Neural crest cell (in vitro differentiated cells): ENCODE measurements at regions not wholly inside any gene's neighbourhood (a gene's known extent, or its start where the extent isn't known, plus 50 kb on each side); places are given as distances from the start of the nearest gene placed in this dataset.
A peak's percentile ranks its signal among the peaks of the same experiment; 100 is the strongest.

Experiments used
- DNase-seq: peaks from one replicate; pipeline ENCODE4 v3.0.0; 2021; ENCODE audit warnings: low read depth, mixed read lengths, low spot score
- H3K27ac Mint-ChIP-seq: one replicate; pipeline ENCODE4 v1.8.0; 2021; ENCODE audit warnings: mild to moderate bottlenecking, mixed read lengths; ENCODE audit not compliant: unreplicated experiment
- H3K27me3 Mint-ChIP-seq: 2 replicates; pipeline ENCODE4 v1.8.0; 2021; ENCODE audit warnings: low read depth, mild to moderate bottlenecking, mixed read lengths
- H3K36me3 Mint-ChIP-seq: 2 replicates; pipeline ENCODE4 v1.8.0; 2021; ENCODE audit warnings: low read depth, mild to moderate bottlenecking, mixed read lengths
- H3K4me1 Mint-ChIP-seq: 2 replicates; pipeline ENCODE4 v1.8.0; 2021; ENCODE audit warnings: mixed read lengths
- H3K4me3 Mint-ChIP-seq: one replicate; pipeline ENCODE4 v1.8.0; 2021; ENCODE audit warnings: mild to moderate bottlenecking, mixed read lengths
- H3K9me3 Mint-ChIP-seq: 2 replicates; pipeline ENCODE4 v1.8.0; 2021; ENCODE audit warnings: mixed read lengths
- TF ChIP-seq, protein P1 (sequence below): fragments of 200-600 bp; sonication (generic); conservative IDR thresholded peaks from 2 replicates; pipeline ENCODE4 v1.5.0; 2021; ENCODE audit warnings: antibody characterized with exemption, mild to moderate bottlenecking

DNA sequence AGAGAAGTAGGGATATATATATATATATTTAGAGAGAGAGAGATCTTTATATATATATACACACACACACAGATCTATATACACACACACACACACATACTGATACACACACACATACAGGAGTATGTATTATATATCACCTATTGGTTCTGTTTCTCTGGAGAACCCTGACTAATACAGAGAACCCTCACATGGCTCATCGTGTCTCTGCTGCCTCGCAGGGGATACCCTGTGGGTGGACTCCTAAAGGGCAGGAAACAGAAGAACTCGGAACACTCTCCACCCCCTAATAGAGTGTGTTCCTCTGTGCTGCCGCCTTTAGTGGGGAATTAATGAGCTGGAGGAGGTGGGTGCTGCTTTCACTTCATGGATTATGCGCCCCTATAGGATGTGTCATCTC, 86.6 kb downstream of the NPY start:
- Mint-ChIP-seq H3K9me3 (no peaks in the 10 kb centered on the region), H3K36me3 (no peaks in the 10 kb centered on the region), H3K27ac (no peak overlapping the region), H3K4me1 (peaks cover 13% of the 10 kb centered on the region), H3K4me3 (no peak overlapping the region), H3K27me3 (no peaks in the 10 kb centered on the region)
- TF ChIP-seq, protein P1, sequence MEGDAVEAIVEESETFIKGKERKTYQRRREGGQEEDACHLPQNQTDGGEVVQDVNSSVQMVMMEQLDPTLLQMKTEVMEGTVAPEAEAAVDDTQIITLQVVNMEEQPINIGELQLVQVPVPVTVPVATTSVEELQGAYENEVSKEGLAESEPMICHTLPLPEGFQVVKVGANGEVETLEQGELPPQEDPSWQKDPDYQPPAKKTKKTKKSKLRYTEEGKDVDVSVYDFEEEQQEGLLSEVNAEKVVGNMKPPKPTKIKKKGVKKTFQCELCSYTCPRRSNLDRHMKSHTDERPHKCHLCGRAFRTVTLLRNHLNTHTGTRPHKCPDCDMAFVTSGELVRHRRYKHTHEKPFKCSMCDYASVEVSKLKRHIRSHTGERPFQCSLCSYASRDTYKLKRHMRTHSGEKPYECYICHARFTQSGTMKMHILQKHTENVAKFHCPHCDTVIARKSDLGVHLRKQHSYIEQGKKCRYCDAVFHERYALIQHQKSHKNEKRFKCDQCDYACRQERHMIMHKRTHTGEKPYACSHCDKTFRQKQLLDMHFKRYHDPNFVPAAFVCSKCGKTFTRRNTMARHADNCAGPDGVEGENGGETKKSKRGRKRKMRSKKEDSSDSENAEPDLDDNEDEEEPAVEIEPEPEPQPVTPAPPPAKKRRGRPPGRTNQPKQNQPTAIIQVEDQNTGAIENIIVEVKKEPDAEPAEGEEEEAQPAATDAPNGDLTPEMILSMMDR, result no peak
- no peak for DNase-seq

DNA sequence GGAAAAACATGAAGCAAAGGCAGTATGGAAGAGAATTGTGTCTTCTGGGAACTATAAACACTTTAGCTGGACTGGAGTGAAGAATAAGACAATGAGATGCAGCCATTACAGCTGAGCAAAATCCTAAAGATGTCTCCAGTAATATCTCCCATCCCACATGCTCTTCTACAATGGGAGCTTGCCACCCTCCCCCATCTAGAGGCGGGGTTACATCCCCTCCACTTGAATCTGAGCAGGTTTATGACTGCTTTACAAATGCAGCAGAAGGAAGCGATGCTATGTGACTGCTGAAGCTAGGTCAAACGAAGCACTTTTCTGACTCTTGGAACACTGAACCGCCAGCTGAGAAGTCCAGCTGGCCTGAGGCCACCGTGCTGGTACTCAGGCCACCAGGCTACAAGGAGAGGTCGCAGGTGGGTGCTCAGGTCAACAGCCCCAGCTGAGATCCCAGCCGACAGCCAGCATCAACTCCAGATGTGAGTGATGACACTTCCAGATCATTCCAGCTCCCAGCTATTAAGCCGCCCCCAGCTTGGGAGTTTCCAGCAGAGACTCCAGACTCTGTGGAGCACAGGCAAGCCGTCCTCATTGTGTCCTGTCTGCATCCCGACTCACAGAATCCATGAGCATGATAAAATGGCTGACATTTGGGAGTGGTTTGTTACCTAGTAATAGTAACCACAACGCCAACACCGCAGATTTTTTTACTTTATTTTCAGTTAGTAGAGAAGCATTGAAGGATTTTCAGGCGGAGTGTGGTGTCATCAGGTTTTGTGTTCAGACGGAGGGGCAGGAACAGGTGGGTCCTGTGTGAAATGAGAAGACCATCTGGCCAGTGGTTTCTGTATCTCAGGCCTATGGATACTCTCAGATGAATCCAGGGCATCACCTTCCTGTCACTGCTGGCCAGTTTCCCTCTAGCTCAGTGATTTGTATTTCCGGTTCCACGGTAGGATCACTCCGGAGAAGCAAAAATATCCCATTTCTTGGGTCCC, 89.3 kb downstream of the NPY start:
- H3K4me1 Mint-ChIP-seq, result peaks cover 25% of the 10 kb centered on the region

DNA sequence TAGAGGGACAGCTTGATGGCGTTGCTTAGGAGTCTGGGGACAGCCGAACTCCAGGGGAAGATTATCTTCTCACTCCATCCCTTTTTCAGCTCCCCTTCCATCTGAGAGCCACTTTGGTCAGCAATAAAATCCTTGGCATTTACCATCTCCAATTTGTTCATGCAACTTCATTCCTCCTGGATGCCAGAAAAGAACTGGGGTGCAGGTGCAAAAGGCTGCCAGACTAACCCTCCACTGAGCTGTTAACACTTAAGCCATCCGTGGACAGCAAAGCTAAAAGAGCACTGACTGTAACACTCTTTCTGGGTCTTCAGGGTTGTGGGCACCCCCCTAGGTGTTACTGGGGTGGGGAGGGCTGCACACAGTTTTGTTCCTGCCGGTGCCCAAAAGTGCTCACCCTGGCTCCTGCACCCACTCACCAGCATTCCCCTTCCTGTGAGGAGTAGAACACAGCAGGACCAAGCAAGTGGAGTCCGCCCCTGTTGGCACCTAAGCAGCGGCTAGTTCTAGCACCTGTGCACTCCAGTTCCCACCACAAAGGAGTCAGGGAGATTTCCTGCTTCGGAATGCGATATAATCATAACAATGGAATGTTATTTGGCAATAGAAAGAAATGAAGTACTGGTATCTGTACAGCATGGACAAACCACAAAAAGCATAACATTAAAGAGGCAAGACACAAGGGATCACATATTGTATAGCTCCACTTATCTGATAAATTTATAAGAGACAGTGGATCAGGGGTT, 95.1 kb downstream of the NPY start:
- H3K27ac Mint-ChIP-seq, result no peak overlapping the region
- no peak for DNase-seq
- TF ChIP-seq, protein P1, result no peak
- H3K36me3 Mint-ChIP-seq, result peaks cover 2% of the 10 kb centered on the region
- no peak overlapping the region for H3K4me3 Mint-ChIP-seq
- peaks cover 25% of the 10 kb centered on the region for H3K4me1 Mint-ChIP-seq
- peaks cover 3% of the 10 kb centered on the region for H3K9me3 Mint-ChIP-seq
- H3K27me3 Mint-ChIP-seq, result no peaks in the 10 kb centered on the region

More for the DNA sequence above, 89.3 kb downstream of the NPY start:
- DNase-seq, result no peak
- TF ChIP-seq, protein P1, result no peak
- Mint-ChIP-seq H3K36me3 (no peaks in the 10 kb centered on the region), H3K27me3 (no peaks in the 10 kb centered on the region), H3K27ac (peak overlapping the region; percentile 38), H3K9me3 (no peaks in the 10 kb centered on the region), H3K4me3 (no peak overlapping the region)

DNA sequence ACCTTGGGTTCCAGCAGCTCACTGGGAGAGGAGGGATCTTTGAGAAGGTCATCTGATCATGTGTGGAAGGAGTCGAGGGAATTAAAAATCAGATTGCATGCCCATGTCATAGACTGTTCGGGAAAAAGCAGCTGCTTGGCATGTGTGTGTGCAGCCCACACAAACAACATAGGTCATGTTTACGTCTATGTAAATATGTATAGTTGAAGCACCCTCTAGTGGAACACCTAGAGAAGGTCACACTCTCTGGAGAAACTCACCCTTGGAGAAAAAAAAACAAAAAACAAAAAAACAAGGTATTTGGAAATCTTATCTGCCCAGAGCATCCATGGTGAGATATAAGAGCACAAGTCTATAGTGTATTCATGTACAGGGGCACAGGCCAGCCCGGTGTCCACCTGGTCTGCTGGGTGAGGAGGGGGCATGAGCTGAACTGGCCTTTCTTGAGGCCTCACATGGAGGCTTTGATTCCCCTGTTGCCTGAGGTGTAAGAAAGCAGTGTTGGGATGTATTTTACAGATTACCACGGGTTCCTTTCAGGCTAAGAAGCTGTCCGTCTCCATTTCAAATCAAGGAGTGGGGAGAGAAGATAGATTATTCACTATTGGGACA, 98.0 kb downstream of the NPY start:
- H3K4me3 Mint-ChIP-seq, result no peak overlapping the region
- peaks cover 2% of the 10 kb centered on the region for H3K36me3 Mint-ChIP-seq

DNA sequence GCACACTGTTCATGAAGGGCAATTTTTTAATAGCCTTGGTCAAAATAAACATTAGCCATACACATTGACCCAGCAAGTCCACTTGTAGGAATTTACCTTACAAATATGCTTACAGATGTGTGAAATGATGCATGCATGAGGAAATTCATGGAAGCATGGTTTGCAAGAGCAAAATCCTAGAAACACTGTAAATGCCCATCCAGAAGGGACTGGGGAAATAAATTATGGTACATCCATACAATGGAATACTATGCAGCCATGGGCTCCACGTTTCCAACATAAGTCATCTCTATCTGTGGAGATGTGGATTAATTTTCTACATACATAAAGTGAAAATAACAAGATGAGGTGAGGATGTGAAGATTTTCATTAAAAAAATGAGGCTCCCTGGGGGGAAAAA, 99.1 kb downstream of the NPY start:
- H3K4me3 Mint-ChIP-seq, result no peak overlapping the region
- H3K27me3 Mint-ChIP-seq, result no peaks in the 10 kb centered on the region
- peaks cover 2% of the 10 kb centered on the region for H3K36me3 Mint-ChIP-seq
- H3K27ac Mint-ChIP-seq, result no peak overlapping the region
- no peak for DNase-seq
- no peaks in the 10 kb centered on the region for H3K4me1 Mint-ChIP-seq
- peaks cover 3% of the 10 kb centered on the region for H3K9me3 Mint-ChIP-seq
- TF ChIP-seq, protein P1, result no peak

More for the DNA sequence above, 98.0 kb downstream of the NPY start:
- no peak for DNase-seq
- Mint-ChIP-seq H3K27ac (no peak overlapping the region), H3K4me1 (no peaks in the 10 kb centered on the region), H3K9me3 (peaks cover 3% of the 10 kb centered on the region), H3K27me3 (no peaks in the 10 kb centered on the region)
- TF ChIP-seq, protein P1, result peak; percentile 68
